ENCODE measurements at regions not wholly inside any gene's neighbourhood (a gene's known extent, or its start where the extent isn't known, plus 50 kb on each side); places are given as distances from the start of the nearest gene placed in this dataset.
"Not testable (repeated sequence)": the region's sequence is repeated elsewhere in the genome, so short reads cannot be mapped to it uniquely, and the experiment has no call there.

DNA sequence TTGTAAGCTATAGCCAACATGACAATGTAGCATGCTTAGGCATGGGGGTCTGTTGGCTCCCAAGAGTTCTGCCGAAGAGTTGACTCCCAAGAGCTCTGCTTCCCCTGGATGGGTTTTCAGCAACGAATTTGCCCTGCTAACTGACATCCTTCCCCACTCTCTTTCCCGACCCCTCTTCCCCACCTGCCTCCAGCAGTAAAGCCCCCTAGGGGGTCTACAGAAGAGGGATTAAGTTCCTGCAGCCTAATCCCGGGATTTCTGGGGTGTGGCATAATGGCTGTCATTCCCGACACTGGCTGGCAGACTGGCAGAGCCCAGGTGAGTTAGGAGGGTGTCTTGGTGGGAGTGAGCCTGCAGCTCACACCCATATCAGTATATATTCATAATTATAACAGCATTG, 121.0 kb upstream of the ZNF184 start:
- DNase-seq (no peak), ATAC-seq (no peak)
- Histone ChIP-seq H3K4me1 (no peaks in the 10 kb centered on the region), H3K27ac (no peak overlapping the region), H3K4me3 (no peak overlapping the region), H3K9me3 (no peaks in the 10 kb centered on the region), H3K27me3 (ENCODE audit: low read depth) (peaks cover 70% of the 10 kb centered on the region), H3K36me3 (no peaks in the 10 kb centered on the region)
- TF ChIP-seq, protein P1, sequence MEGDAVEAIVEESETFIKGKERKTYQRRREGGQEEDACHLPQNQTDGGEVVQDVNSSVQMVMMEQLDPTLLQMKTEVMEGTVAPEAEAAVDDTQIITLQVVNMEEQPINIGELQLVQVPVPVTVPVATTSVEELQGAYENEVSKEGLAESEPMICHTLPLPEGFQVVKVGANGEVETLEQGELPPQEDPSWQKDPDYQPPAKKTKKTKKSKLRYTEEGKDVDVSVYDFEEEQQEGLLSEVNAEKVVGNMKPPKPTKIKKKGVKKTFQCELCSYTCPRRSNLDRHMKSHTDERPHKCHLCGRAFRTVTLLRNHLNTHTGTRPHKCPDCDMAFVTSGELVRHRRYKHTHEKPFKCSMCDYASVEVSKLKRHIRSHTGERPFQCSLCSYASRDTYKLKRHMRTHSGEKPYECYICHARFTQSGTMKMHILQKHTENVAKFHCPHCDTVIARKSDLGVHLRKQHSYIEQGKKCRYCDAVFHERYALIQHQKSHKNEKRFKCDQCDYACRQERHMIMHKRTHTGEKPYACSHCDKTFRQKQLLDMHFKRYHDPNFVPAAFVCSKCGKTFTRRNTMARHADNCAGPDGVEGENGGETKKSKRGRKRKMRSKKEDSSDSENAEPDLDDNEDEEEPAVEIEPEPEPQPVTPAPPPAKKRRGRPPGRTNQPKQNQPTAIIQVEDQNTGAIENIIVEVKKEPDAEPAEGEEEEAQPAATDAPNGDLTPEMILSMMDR (IDR thresholded peaks at IDR 0.05): no peak
- intact Hi-C loops (cut with DNase I): no loop called here

DNA sequence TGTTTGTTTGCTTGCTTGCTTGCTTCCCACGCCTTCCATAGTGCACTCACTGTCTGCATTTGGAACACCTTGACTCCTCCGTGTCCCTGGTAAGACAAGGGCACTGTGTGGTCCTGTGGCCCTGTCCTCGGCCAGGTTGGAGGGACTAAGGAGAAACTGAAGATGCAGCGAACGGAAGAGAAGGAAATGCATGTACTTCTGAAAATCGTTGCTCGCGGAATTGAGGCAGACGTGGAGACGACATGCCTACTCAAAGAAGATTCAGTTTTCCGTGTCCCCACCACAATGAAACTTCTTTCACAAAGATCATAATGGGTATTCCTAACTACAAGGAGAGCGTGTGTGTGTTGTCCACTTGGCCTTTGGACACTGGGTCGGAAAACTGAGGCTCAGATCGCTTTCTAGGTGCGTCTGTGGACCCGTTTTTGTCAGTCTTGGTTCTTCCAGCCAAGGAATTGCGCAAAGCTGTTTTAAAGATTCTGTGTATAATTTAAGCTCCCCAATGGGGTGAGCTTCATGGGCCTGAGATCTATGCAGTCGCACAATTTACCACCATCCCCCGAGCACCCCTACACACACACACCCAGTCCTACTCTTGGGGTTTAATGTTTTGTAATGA, 120.4 kb upstream of the ZNF184 start:
- Histone ChIP-seq H3K4me1 (no peaks in the 10 kb centered on the region), H3K27ac (no peak overlapping the region), H3K27me3 (ENCODE audit: low read depth) (peaks cover 70% of the 10 kb centered on the region), H3K36me3 (no peaks in the 10 kb centered on the region), H3K4me3 (no peak overlapping the region), H3K9me3 (no peaks in the 10 kb centered on the region)
- DNase-seq (no peak), ATAC-seq (no peak)
- TF ChIP-seq, protein P1 (IDR thresholded peaks at IDR 0.05): no peak
- intact Hi-C loops (cut with DNase I): no loop called here

DNA sequence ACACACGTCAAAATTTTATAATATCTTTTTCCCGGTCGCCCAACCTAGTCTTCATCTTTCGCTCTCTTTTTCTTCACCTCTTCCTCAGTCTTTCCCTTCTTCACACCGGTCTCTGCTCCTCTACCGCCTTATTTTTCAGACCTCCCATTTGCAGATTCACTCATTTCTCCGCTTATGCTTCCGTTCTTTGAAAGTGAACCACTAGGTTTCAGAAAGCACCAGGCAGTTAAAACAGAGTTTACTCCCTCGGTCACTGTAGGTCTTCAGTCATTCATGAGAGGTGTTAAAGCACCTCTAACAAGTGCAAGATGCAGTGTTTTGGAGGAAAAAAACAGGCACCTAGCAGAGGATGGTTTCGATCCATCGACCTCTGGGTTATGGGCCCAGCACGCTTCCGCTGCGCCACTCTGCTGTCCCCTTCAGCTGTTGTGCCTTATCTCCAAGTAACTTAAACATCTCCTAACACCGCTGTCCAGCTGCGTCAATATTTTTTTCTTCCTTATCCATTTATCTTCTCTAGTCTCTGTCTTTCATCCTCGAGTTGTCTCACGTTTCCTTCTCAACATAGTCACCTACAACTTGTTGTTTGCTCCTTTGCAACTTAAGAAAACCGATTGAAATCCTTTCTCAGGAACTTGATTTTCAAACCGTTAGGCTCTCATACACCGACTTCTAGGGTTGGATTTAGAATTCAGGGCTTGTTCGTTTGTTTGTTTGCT, 119.7 kb upstream of the ZNF184 start:
- Histone ChIP-seq H3K4me1 (no peaks in the 10 kb centered on the region), H3K27me3 (ENCODE audit: low read depth) (peaks cover 76% of the 10 kb centered on the region), H3K9me3 (no peaks in the 10 kb centered on the region), H3K36me3 (no peaks in the 10 kb centered on the region), H3K27ac (no peak overlapping the region), H3K4me3 (peak overlapping the region; percentile 7)
- intact Hi-C loops (cut with DNase I): no loop called here
- TF ChIP-seq, protein P1 (IDR thresholded peaks at IDR 0.05): no peak
- ATAC-seq (peak in 1 of 2 donors; percentile 41), DNase-seq (no peak)

DNA sequence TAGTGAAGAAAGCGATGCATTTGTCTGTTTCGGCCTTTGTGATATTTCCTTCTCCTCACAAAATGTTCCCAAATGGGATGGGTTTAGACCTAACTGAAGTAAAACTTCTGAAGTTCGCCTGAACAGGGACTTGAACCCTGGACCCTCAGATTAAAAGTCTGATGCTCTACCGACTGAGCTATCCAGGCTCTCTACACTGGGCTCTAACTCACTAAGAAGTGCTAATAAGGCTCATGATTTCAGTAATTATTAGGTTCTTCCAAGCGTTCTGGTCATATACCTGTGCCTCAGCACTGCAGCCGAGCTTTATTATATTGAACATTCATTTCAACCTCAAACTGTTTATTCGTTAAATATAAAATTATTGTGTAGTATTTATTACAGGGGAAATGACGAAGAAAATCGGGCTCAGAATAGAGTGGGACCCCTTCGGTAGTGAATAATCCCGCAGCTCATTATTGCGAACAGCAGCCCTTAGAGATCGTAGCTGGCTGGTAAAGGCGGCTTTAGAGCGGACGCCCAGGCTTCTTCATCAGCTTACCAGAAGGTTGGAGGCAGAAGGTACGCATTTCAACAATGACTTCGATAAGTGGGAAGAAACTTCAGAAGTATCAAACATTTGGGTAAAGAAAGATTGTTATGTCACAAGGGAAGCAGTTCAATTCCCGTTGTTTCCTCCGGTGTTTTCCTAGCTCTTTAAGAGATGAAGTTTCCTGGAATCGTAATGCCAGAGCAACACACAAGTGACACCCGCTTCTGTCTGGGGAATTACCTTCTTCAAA, 119.0 kb upstream of the ZNF184 start:
- no peak overlapping the region for H3K4me3 ChIP-seq
- no peaks in the 10 kb centered on the region for H3K36me3 ChIP-seq
- TF ChIP-seq, protein P1 (IDR thresholded peaks at IDR 0.05): no peak
- intact Hi-C loops (cut with DNase I): no loop called here
- H3K27me3 ChIP-seq (ENCODE audit: low read depth): peaks cover 76% of the 10 kb centered on the region
- no peaks in the 10 kb centered on the region for H3K4me1 ChIP-seq
- no peak for ATAC-seq
- H3K9me3 ChIP-seq: no peaks in the 10 kb centered on the region
- no peak for DNase-seq
- no peak overlapping the region for H3K27ac ChIP-seq

DNA sequence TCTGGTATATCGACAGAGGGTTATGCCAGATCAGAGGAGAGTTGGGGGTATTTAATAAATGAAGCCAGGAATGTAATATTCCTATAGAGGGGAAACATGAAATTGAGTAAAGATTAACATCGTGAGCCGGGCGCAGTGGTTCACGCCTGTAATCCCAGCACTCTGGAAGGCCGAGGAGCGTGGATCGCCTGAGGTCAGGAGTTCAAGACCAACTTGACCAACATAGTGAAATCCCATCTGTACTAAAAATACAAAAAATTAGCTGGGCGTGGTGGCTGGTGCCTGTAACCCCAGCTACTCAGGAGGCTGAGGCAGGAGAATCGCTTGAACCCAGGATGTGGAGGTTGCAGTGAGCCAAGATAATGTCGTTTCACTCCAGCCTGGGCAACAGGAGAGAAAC, 112.4 kb upstream of the ZNF184 start:
- H3K27ac ChIP-seq; intact Hi-C loops (cut with DNase I); H3K4me1 ChIP-seq; H3K9me3 ChIP-seq; H3K4me3 ChIP-seq; DNase-seq; ATAC-seq; H3K36me3 ChIP-seq: not testable (repeated sequence)
- peaks cover 56% of the 10 kb centered on the region for H3K27me3 ChIP-seq (ENCODE audit: low read depth)

DNA sequence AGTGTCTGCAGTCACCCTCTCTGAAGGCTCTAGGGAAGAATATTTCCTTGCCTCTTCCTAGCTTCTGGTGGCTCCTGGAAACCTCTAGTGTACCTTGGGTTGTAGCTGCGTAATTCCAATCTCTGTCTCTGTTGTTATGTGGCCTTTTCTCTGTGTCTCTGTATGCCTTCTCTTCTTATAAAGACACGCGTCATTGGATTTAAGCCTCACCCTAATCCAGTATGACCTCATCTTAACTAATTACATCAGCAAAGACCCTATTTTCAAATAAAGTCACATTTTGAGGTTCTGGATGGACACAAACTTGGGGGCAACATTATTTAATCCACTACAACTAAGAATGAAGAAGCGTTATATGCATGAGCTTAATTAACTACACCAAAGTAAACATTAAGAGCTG, 111.4 kb upstream of the ZNF184 start:
- ATAC-seq: no peak
- TF ChIP-seq, protein P1 (IDR thresholded peaks at IDR 0.05): no peak
- Histone ChIP-seq H3K36me3 (no peaks in the 10 kb centered on the region), H3K9me3 (no peaks in the 10 kb centered on the region), H3K4me3 (no peak overlapping the region), H3K27ac (no peak overlapping the region), H3K27me3 (ENCODE audit: low read depth) (peaks cover 64% of the 10 kb centered on the region), H3K4me1 (no peaks in the 10 kb centered on the region)
- intact Hi-C loops (cut with DNase I): no loop called here
- DNase-seq: no peak
